Thyroid gland (tissue), 4 donors: ENCODE measurements at regions not wholly inside any gene's neighbourhood (a gene's known extent, or its start where the extent isn't known, plus 50 kb on each side); places are given as distances from the start of the nearest gene placed in this dataset.

Source experiments
- CTCF ChIP-seq, 6 experiments: fragments of 200-600 bp in 3 of 6; fragments of 450-650 bp in 3 of 6; sonication (generic) in 3 of 6; IDR thresholded peaks; one replicate each; pipeline ENCODE4 v1.5.1; 2016 to 2019; ENCODE audit warnings: antibody characterized with exemption in 6 of 6, mild to moderate bottlenecking in 2 of 6, inconsistent platforms in 1 of 6, moderate library complexity in 1 of 6
- POLR2A ChIP-seq, 2 donors: fragments of 450-650 bp; IDR thresholded peaks; one replicate each; pipeline ENCODE4 v1.6.1; 2017; ENCODE audit warnings: antibody characterized with exemption in 2 of 2, mild to moderate bottlenecking in 2 of 2, moderate library complexity in 1 of 2

GRCh38 chr9:10910779-10911178 is 298.0 kb upstream of the PTPRD start:
- no peak for TF ChIP-seq CTCF (IDR thresholded peaks at IDR 0.05)
- TF ChIP-seq POLR2A (IDR thresholded peaks at IDR 0.05) = no peak
